HT1080 (cell line): ENCODE measurements at regions not wholly inside any gene's neighbourhood (a gene's known extent, or its start where the extent isn't known, plus 50 kb on each side); places are given as distances from the start of the nearest gene placed in this dataset.

ENCODE experiments used
- DNase-seq: peaks from one replicate; pipeline ENCODE4 v3.0.0-alpha.2; 2015; ENCODE audit warnings: low read depth

DNA sequence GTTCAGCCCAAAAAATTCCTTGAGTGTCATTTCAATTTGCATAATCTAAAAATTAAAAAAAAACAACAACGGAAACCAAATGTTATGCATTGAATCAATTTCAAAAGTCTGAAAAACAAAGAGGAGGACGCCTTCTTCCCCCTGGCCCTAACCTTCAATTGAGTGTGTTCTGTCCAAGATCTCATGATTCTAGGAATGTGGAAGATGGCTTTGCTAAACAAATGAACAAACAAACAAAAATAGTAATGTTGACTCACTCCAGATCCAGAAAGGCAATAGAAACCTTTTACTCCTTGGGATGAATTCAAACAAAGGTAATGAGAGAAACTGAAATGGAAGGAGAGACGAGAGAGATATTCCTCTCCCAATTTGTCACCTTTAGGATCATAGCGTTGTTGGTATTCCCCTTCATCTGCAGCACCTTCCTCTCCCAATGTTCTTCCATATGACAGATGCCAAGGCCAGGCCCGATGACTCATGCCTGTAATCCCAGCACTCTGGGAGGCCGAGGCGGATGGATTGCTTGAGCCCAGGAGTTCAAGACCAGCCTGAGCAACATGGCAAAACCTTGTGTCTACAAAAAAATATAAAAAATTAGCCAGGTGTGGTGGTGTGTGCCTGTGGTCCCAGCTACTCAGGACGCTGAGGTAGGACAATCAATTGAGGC lies 109.2 kb upstream of the ADGRF1 start:
- no peak for DNase-seq

GRCh38 chr6:47149554-47149953 lies 107.4 kb upstream of the ADGRF1 start:
- no peak for DNase-seq

DNA sequence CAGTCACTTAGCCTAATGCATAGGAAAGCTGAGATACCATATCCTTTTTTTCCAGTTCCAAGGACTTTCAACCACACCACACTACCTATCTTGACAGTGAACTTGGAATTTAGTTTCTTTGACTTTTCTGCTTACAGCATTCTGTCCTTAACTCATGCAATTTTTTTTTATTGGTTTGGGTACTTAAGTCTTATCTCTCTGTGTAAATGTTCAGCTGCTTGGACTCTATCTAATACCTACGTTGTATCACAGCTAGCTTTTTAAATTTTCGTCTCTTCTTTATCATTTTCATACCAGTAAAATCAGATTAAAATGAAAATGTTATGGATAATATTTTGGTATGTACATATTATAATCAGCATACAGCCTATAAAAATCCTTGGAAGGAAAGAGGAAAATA lies 106.9 kb upstream of the ADGRF1 start:
- DNase-seq: no peak

DNA sequence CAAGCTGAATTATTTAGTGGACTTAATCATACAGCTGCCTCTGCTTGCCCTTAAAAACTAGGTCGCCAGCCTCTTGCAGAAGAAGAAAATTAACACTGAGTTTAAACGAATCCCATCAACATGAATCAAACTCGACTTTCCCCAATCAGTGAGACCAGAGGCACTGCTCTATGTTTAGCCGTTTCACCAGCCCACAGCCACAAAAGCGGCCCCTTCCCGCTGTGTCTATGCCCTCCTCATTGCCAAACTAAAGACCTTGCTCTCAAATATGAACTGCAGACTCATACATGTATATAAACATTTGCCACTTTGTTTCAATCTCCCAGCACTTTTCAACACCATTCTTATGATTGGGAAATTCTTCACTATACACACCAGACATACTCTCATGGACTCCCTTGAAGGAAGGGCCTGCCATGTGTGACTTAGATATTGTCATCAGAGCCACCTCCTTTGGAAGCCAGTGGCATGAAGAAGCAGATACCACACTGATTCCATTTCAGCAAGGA lies 105.8 kb upstream of the ADGRF1 start:
- no peak for DNase-seq

DNA sequence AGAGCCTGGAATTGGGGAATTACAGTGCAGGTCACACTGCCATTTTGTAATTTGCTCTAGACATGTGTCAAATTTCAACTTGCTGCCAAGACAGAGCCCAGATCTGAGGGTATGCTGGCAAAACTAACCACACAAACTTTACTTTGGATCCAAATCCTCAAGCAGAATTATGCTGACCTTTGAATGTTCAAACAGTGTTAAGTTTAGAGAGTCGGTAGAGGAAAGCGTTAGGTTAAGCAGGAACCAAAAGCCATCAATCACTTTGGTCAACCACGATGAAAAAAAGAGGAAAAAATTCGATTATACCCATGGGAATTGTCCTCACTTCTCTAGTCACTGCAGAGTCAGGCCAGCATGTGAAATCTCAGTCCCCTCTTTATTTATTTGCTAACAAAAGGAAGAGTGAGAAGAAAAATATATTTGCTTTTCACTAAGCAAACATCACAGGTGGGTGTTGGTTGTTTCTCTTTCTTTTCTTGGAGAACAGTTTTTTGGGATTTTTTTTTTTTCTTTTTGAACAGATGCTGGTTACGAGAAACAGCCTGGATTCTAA lies 105.1 kb upstream of the ADGRF1 start:
- DNase-seq: no peak

DNA sequence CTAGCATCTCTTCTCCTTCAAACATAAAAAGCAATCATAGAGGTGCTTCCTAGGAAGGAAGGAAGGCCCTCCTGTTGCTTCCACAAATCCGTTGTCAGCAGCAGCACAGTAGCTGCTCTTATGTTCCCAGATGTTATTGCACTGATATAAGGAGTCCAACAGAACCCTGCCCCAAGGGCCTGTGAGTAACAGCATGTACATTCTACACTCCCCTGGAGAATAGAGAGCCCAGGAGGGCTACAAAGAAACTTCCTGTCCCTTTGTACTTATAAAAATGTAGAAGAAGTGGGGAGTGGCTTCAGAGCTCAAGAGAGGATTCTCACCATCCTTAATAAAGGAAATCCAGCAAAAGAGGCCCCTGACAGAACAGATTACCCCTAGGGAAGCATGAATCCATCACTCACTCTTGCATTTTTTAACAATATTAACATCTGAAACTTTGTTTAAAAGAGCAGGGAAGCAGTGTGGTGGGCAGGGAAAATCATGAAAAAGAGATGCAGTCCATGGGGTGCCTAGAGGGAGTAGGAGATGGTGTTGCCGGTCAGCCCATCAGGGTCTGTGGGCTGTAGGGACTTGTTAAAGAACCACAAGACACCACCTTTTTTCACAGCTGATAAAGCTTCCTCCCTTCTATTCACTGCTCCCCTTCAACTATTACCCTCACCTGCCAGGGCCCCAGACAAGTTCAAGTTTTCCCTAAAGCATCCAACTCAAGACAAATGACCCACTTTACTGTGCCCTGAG lies 104.5 kb upstream of the ADGRF1 start:
- peak; percentile 28 for DNase-seq

GRCh38 chr6:47145212-47145611 lies 103.1 kb upstream of the ADGRF1 start:
- DNase-seq: no peak

DNA sequence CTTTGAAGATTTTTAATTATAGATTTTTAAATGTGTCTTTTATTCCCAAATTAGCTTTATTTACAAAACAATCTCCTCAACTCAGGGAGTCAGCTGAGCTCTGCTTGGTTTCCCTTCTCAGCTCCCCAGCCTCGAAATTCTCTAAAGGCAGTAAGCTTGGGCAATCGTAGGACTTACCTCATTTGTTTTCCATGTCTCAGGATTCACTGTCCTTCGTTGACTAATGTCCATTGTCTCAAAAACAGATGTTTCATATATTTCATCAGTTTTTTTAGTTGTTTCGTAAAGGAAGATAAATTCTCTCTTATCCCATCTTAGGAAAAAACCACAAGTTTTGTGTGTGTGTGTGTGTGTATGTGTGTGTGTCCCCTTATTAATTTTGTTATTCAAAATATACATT lies 102.2 kb upstream of the ADGRF1 start:
- no peak for DNase-seq

DNA sequence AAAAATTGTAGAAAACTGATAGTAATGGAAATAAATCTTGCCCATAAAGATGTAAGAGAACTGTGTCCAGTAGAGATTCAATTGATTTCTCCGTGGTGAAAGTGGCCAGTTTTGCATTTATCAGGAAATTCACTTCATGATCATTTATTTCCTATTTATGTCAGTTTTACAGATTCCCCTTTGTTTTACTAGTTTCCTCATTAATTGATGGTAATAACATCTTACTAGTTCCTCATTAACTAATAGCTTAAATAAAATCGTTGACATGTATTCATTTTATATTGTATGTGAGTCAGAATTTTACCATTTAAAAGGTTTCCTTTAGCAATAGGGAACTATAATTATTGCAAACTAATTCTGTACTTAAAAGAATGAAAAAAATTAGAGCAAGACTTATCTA lies 99.8 kb upstream of the ADGRF1 start:
- no peak for DNase-seq

GRCh38 chr6:47141171-47141570 lies 99.0 kb upstream of the ADGRF1 start:
- DNase-seq: no peak

- no peak for DNase-seq
These were observed 95.9 kb upstream of the ADGRF1 start for GRCh38 chr6:47138046-47138445.

DNA sequence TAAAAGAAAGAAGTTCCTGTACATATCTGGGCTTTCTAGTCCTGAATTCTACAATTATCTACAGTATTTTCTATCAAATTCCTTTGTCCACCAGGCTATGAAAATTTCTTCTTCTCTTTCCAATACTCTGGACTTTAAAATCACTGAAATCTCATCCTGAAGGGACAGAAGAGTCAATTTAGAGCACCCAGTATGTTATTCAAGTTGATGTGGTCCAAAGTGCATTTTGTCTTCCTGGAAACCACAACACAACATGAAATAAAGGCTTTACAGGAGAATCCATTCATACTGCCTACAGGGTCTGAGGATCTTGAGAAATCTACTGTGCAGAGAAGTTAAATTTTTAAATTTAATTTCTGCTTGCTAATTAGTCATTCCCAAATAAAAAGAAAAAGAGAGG lies 94.9 kb upstream of the ADGRF1 start:
- no peak for DNase-seq

DNA sequence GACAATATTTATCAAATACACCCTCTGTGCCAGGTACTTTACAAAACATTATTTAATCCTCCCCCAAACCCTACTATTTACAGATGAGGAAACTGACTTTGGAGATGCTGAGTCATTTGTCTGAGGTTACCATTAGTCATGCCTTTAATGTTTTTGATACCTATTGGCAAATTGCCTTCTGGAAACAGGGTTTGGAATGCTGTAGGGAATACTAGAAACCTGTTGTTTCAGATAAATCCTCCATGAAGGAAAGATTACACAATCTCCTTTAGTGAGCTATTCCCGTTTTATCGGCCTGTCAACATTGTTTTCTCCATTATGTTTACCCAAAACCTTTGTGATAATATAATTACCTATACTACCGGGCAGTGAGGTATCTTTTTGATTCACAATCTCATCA lies 93.6 kb upstream of the ADGRF1 start:
- peak; percentile 90 for DNase-seq

GRCh38 chr6:47134476-47135189 lies 92.5 kb upstream of the ADGRF1 start:
- peak; percentile 97 for DNase-seq

DNA sequence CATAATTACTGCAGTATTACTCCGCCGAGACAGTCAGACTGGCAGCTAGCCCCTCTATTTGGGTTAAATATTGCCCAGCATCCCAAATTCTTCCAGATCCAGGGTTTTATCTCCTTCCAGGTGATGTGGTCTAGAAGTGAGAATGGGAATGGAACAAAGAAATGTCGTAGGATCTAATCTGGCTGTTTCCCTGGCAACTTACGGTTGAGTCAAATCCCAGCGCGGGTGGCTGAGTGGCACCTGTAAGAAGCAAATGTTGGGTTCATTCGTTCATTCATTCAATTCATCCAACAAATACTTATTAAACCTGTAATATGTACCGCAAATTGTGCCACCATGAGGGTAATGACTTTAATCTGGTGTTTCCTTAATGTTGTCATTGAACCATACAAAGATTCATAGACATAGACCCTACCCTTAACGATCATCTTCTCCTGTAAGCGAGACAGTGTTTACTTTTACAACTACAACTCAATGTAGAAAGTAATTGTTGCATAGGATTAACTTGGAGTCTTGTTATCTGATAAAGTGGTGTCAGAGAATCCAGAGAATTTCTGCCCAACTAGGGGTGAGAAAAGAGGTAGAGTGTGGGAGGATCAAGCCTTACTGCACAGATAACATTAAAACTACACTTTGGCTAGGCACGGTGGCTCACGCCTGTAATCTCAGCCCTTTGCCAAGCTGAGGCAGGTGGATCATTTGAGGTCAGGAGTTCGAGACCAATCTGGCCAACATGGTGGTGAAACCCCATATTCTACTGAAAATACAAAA lies 91.3 kb upstream of the ADGRF1 start:
- no peak for DNase-seq

DNA sequence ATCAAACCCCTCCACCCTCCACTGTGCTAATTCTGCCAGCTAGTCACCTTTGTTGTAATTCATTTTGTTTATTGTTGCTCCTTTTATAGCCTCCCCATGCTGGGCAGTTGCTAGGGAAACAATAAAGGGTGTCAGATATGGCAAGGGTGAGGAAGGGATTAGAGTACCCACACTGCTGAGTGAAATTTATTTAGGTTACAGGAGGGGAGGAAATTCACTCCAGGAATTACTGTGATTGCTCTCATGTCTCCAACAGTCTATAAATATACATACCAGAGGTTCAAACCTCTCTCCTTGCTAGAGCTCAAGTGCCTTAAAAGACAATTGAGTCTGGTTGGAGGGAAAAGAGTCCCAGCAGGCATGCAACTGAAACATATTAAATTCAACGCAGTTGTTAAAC lies 90.6 kb upstream of the ADGRF1 start:
- DNase-seq: no peak

DNA sequence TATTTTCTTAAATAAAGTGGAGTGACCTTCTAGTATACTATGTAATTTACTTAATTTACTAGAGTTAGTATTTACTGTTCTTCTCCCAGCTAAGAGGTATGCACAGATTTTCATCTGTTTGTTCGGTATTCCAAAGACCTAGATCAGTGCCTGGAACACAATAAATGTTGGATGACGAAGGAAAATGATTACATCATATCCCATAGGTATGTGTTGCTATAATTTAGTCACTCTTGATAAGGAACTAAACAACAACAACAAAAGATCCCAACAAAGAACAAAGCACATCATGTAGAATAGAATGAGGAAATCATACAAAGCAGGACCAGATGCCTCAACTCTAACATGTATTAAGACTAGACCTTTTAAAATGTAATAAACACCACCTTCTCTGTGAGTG lies 89.6 kb upstream of the ADGRF1 start:
- no peak for DNase-seq

GRCh38 chr6:47130086-47130485 lies 88.0 kb upstream of the ADGRF1 start:
- DNase-seq: no peak

- DNase-seq: no peak
These were observed 87.0 kb upstream of the ADGRF1 start for GRCh38 chr6:47129129-47129528.

GRCh38 chr6:47126647-47127391 lies 84.7 kb upstream of the ADGRF1 start:
- DNase-seq: no peak

- no peak for DNase-seq
These were observed 76.5 kb upstream of the ADGRF1 start for GRCh38 chr6:47118611-47119010.
